VCaP (cell line): ENCODE measurements at regions not wholly inside any gene's neighbourhood (a gene's known extent, or its start where the extent isn't known, plus 50 kb on each side); places are given as distances from the start of the nearest gene placed in this dataset.
"Not testable (repeated sequence)": the region's sequence is repeated elsewhere in the genome, so short reads cannot be mapped to it uniquely, and the experiment has no call there.

Source experiments
- H3K27ac ChIP-seq: fragments of 450-650 bp; 2 replicates; pipeline ENCODE4 v1.5.1; 2017
- TF ChIP-seq, protein P1 (sequence below): fragments of 450-650 bp; conservative IDR thresholded peaks from 2 replicates; pipeline ENCODE4 v1.5.1; 2017; ENCODE audit warnings: mild to moderate bottlenecking, moderate library complexity

DNA sequence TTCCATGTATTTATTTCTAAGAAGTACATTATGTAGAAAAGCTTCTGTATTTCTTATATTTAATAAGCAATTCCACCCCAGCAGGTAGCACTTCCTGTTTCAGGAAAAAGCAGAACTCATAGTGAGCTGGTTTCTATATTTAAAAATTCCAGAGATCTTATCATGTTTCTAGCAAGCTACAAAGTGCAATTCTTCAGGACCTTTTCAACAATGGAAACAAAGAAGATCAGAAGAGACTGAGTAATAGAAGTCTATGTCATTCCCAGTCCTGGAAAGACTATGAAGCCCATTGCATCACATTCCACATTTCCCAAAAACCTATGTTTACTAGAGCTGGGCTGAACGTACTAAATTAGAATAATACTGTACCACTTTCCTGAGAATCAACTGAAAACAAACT, 302.6 kb upstream of the NRSN1 start:
- TF ChIP-seq, protein P1, sequence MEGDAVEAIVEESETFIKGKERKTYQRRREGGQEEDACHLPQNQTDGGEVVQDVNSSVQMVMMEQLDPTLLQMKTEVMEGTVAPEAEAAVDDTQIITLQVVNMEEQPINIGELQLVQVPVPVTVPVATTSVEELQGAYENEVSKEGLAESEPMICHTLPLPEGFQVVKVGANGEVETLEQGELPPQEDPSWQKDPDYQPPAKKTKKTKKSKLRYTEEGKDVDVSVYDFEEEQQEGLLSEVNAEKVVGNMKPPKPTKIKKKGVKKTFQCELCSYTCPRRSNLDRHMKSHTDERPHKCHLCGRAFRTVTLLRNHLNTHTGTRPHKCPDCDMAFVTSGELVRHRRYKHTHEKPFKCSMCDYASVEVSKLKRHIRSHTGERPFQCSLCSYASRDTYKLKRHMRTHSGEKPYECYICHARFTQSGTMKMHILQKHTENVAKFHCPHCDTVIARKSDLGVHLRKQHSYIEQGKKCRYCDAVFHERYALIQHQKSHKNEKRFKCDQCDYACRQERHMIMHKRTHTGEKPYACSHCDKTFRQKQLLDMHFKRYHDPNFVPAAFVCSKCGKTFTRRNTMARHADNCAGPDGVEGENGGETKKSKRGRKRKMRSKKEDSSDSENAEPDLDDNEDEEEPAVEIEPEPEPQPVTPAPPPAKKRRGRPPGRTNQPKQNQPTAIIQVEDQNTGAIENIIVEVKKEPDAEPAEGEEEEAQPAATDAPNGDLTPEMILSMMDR: no peak

DNA sequence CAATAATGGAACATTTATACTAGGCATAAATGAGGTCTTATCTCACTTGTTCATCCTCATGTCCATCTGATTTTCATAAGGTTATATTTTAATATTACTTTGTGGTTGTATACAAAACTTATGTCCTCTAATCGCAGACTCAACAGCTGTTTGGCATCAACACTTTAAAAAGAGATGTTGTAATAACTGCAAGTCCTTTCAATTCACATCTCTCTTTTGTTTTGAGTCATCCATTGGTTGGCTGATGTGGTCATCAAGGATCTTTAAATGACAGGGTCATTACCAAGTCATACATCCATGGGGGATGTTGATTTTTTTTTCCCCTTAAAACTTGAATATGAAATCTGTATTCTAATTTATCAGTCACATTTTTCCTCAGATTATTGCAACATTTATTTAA, 299.4 kb upstream of the NRSN1 start:
- no peak overlapping the region for H3K27ac ChIP-seq
- TF ChIP-seq, protein P1: no peak

More for the DNA sequence above, 302.6 kb upstream of the NRSN1 start:
- peak overlapping the region; percentile 31 for H3K27ac ChIP-seq

DNA sequence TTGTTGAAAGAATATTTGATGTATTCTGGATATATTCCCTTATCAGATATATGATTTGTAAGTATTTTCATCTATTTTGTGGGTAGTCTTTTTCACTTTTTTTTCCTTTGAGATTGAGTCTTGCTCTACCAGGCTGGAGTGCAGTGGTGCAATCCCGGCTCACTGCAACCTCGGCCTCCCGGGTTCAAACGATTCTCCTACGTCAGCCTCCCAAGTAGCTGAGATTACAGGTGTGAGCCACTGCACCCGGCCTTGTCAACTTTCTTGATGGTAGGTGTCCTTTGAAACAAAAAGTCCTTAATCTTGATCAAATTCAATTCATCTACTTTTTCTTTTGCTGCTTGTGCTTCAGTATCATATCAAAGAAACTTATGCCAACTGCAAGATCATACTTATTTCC, 297.2 kb upstream of the NRSN1 start:
- H3K27ac ChIP-seq: no peak overlapping the region
- TF ChIP-seq, protein P1: no peak

DNA sequence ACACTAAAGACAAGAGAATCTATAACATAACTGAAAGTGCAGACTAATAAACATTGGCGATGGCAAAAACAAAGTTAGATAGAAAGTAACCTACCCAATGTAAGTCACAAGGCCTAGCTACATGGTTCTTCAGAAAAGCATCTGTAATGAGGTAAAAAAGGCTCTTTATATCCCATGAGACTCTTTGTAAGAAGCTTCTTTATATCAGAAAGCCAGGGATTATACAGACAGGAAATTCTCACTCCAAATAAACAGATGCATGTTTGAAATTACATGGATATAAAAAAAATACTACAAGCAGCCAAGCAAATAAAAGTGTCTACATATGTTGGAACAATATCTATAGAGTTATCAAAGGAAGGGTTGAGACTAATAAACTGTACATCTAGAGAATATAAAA, 284.9 kb upstream of the NRSN1 start:
- H3K27ac ChIP-seq: no peak overlapping the region
- TF ChIP-seq, protein P1: no peak

DNA sequence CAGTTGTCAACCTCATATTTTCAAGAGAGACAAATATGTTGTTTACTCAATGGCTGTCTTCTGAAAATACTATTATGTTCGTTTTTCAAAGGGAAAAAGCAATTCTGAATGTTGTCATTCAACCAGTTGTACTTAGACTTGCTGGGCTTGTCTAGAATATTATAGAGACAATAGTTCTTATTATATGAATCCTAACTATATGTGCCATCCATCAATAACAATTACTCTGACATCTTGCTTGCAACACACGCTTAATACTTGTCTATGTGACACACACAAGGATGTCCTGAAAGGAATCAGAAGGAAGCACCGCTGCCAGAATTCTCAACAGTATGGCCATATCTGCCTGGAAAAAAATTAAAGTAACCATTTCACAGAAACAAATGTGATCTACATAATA, 283.3 kb upstream of the NRSN1 start:
- no peak overlapping the region for H3K27ac ChIP-seq
- TF ChIP-seq, protein P1: no peak

DNA sequence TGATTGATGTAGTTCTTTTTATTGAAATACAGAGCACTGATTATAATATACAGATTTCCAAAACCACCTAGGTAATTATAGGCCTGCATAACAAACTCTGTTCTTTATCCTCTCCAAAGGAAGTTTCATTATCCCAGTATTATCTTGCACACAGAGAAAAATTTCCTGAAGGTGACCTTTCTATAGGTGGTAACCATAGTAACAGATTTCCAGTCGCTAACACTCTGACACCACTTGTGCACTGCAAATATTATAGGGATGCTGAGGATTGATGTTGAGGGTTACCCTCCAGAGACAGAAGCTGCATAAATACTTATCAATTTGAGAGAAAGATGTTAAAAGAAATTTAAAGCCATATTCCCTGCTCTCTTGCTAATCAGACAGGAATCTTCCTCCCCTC, 274.5 kb upstream of the NRSN1 start:
- TF ChIP-seq, protein P1: no peak
- no peak overlapping the region for H3K27ac ChIP-seq

DNA sequence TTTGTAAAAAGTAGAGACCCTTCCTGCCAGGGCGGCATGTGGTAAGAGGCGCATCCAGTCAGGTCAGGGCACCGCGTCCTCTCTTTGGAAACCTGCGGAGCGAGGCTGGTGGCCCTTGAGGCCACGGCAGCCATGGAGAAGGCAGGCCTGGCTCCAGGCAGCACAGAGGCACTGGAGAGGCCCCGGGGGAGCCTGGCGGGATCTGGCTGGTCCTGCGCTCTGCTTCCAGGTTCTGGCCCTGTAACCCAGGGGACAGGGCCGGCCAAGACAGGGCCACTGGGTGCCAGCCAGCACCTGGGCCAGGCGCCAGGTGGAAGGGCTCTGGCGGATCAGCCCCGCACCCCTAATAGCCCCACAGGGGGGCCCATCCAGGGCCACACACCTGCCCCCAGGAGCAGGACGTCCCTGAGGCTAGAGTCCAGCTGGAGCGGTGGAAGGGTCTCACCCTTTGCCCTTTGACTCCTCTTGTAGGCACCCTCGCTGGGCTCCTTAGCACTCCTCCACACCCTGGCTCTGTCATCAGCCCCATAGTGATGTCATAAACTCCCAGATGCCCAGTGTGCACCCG, 272.4 kb upstream of the NRSN1 start:
- H3K27ac ChIP-seq: not testable (repeated sequence)

DNA sequence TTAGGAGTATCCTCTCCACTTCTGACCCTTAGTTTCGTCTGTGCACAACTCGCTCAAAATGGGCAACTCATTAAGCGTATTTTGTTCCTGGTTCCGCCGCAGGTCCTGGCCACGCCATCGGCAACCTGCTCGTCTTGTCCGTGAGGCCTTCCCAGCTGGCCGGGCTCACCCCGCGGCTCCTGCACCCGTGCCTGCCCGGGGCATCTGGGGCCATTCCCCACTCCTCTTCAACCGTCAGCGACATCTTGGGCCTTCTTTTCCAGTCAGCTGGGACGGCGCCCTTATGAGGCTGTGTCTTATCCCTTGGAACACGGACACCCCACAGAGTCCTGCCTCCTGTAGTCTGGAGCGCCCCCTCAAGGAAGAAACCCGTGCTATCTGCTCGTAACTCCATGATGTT, 271.9 kb upstream of the NRSN1 start:
- H3K27ac ChIP-seq: not testable (repeated sequence)

DNA sequence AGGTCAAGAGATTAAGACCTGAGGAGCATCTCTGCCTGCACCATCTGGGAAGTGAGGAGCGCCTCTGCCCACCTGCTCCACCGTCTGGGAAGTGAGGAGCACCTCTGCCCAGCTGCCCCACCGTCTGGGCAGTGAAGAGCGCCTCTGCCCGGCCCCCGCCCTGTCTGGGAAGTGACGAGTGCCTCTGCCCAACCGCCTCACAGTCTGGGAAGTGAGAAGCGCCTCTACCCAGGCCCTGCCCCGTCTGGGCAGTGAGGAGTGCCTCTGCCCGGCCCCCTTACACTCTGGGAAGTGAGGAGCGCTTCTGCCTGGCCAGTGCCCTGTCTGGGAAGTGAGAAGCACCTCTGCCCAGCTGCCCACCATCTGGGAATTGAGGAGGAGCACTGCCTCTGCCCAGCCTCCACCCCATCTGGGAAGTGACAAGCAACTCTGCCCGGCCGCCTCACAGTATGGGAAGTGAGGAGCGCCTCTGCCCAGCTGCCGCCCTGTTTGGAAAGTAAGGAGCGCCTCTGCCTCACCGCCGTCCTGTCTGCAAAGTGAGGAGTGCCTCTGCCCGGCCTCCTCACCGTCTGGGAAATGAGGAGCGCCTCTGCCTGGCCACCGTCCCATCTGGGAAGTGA, 270.4 kb upstream of the NRSN1 start:
- no peak overlapping the region for H3K27ac ChIP-seq
- TF ChIP-seq, protein P1: no peak
